GM12878 (cell line): ENCODE measurements at regions not wholly inside any gene's neighbourhood (a gene's known extent, or its start where the extent isn't known, plus 50 kb on each side); places are given as distances from the start of the nearest gene placed in this dataset.

Experiments used
- ATAC-seq: fragments of 200-7000 bp; cut with Tn5 transposase; 3 replicates; pipeline ENCODE4 v1.9.1; 2020; ENCODE audit warnings: mild to moderate bottlenecking, moderate library complexity
- BruUV-seq: library from RNA; stranded (reverse); fragments of 400-500 nt; replicated peaks from 2 replicates; lab custom pipeline; 2021; lab: Mats Ljungman, UMichigan
- CTCF ChIA-PET: fragments of 300-600 bp; sonication (Branson Sonifier 250); formaldehyde crosslinking; extraction: SDS; loops from one replicate; lab custom pipeline; 2021; ENCODE audit warnings: inconsistent platforms; lab: Yijun Ruan, JAX
- POLR2A ChIA-PET: fragments of 350-600 bp; formaldehyde crosslinking; extraction: SDS; loops from one replicate; lab custom pipeline; 2021; ENCODE audit warnings: inconsistent platforms; lab: Charles Lee
- RAD21 ChIA-PET: fragments of 300-600 bp; sonication (Branson Sonifier 250); formaldehyde crosslinking; loops from one replicate; lab custom pipeline; 2023; ENCODE audit warnings: antibody characterized with exemption; ENCODE audit not compliant: unreplicated experiment; lab: Charles Lee
- SMC1A ChIA-PET: fragments of 300-600 bp; sonication (Branson Sonifier 250); formaldehyde crosslinking; loops from one replicate; lab custom pipeline; 2023; ENCODE audit not compliant: unreplicated experiment, uncharacterized antibody; lab: Charles Lee
- DNase-seq: peaks from one replicate; pipeline ENCODE4 v3.0.0-alpha.2; 2011; ENCODE audit warnings: low read depth, low spot score
- FAIRE-seq: peaks from 3 replicates; lab custom pipeline; 2011; peaks lifted over from hg19 to GRCh38; lab: Jason Lieb, UNC
- H2AFZ ChIP-seq: 2 replicates; pipeline ENCODE4 v1.6.0; 2011; ENCODE audit warnings: low read depth, low read length, control low read depth; ENCODE audit not compliant: control insufficient read depth
- H3K27ac ChIP-seq: 2 replicates; pipeline ENCODE4 v1.5.1; 2011; ENCODE audit warnings: control low read depth; ENCODE audit not compliant: control insufficient read depth, insufficient read depth
- H3K27me3 ChIP-seq, 2 experiments: replicated peaks in 1 of 2; 2 replicates each; pipeline versions ENCODE4 v1.6.0 to v1.6.1; 2011; ENCODE audit warnings: low read length in 1 of 2; ENCODE audit not compliant: control insufficient read depth in 2 of 2, insufficient read depth in 2 of 2
- H3K36me3 ChIP-seq, 2 experiments: 2 replicates each; pipeline ENCODE4 v1.5.1; 2011; ENCODE audit warnings: low read length in 1 of 2; ENCODE audit not compliant: control insufficient read depth in 2 of 2, insufficient read depth in 2 of 2
- H3K4me1 ChIP-seq: 2 replicates; pipeline ENCODE4 v1.6.1; 2011; ENCODE audit warnings: mild to moderate bottlenecking, low read length, moderate library complexity, mixed read lengths; ENCODE audit not compliant: control insufficient read depth, insufficient read depth
- H3K4me2 ChIP-seq: 2 replicates; pipeline ENCODE4 v1.6.0; 2011; ENCODE audit warnings: control low read depth; ENCODE audit not compliant: control insufficient read depth, insufficient read depth
- H3K4me3 ChIP-seq: fragments of 200-600 bp; sonication (generic); 2 replicates; pipeline ENCODE4 v1.5.1; 2016
- H3K79me2 ChIP-seq: 2 replicates; pipeline ENCODE4 v1.6.0; 2011; ENCODE audit warnings: low read length; ENCODE audit not compliant: control insufficient read depth, insufficient read depth
- H3K9ac ChIP-seq: 2 replicates; pipeline ENCODE4 v1.8.0; 2011; ENCODE audit warnings: low read length, control low read depth, mixed read lengths; ENCODE audit not compliant: control insufficient read depth, insufficient read depth
- H3K9me3 ChIP-seq: replicated peaks from 3 replicates; pipeline ENCODE4 v1.5.1; 2011; ENCODE audit warnings: mild to moderate bottlenecking, low read length; ENCODE audit not compliant: control insufficient read depth, insufficient read depth
- H4K20me1 ChIP-seq: 2 replicates; pipeline ENCODE4 v1.6.0; 2011; ENCODE audit not compliant: control insufficient read depth, insufficient read depth
- BHLHE40 ChIP-seq, 2 experiments: fragments of 450-650 bp in 1 of 2; IDR thresholded peaks; 2 replicates each; pipeline ENCODE4 v1.6.1; 2011 to 2017; ENCODE audit warnings: low read depth in 2 of 2, borderline replicate concordance in 1 of 2, improper control_type of control experiment in 1 of 2, low read length in 1 of 2, mild to moderate bottlenecking in 1 of 2
- BMI1 ChIP-seq: fragments of 450-650 bp; IDR thresholded peaks from 2 replicates; pipeline ENCODE4 v1.6.1; 2016; ENCODE audit warnings: mild to moderate bottlenecking, moderate library complexity, borderline replicate concordance
- BRCA1 ChIP-seq: IDR thresholded peaks from 2 replicates; pipeline ENCODE4 v1.6.1; 2011; ENCODE audit warnings: low read depth, low read length, improper control_type of control experiment
- ESRRA ChIP-seq: IDR thresholded peaks from 2 replicates; pipeline ENCODE4 v1.6.1; 2012; ENCODE audit warnings: mild to moderate bottlenecking, low read length, improper control_type of control experiment
- FOXK2 ChIP-seq: fragments of 450-650 bp; IDR thresholded peaks from 2 replicates; pipeline ENCODE4 v1.6.1; 2017; ENCODE audit warnings: mild to moderate bottlenecking, moderate library complexity
- JUND ChIP-seq: IDR thresholded peaks from 2 replicates; pipeline ENCODE4 v1.6.1; 2012; ENCODE audit warnings: low read depth, mild to moderate bottlenecking, low read length, improper control_type of control experiment, moderate library complexity
- KAT2A ChIP-seq: conservative IDR thresholded peaks from 2 replicates; pipeline ENCODE4 v1.6.1; 2011; ENCODE audit warnings: low read depth, low read length; ENCODE audit not compliant: control insufficient read depth
- MTA2 ChIP-seq: fragments of 450-650 bp; IDR thresholded peaks from 2 replicates; pipeline ENCODE4 v1.6.1; 2016; ENCODE audit warnings: low read depth, mild to moderate bottlenecking, moderate library complexity
- PKNOX1 ChIP-seq: fragments of 450-650 bp; IDR thresholded peaks from 2 replicates; pipeline ENCODE4 v1.6.1; 2016; ENCODE audit warnings: mild to moderate bottlenecking
- POLR2AphosphoS5 ChIP-seq: IDR thresholded peaks from 2 replicates; pipeline ENCODE4 v1.6.1; 2011; ENCODE audit warnings: mild to moderate bottlenecking, low read length, inconsistent platforms
- PRDM15 ChIP-seq: fragments of 450-650 bp; formaldehyde crosslinking; IDR thresholded peaks from 2 replicates; pipeline ENCODE4 v1.4.0; 2020; ENCODE audit warnings: mild to moderate bottlenecking, moderate library complexity
- RUNX3 ChIP-seq: IDR thresholded peaks from 2 replicates; pipeline ENCODE4 v1.6.1; 2012; ENCODE audit warnings: low read length, inconsistent platforms
- SUPT20H ChIP-seq: IDR thresholded peaks from 2 replicates; pipeline ENCODE4 v1.6.1; 2011; ENCODE audit warnings: low read depth, mild to moderate bottlenecking, low read length, moderate library complexity, borderline replicate concordance; ENCODE audit not compliant: control insufficient read depth
- ZBED1 ChIP-seq: IDR thresholded peaks from 2 replicates; pipeline ENCODE4 v1.6.1; 2016; ENCODE audit warnings: borderline replicate concordance
- ZNF217 ChIP-seq: fragments of 450-650 bp; IDR thresholded peaks from 2 replicates; pipeline ENCODE4 v1.6.1; 2017; ENCODE audit warnings: antibody characterized with exemption, mild to moderate bottlenecking
- ZNF24 ChIP-seq: fragments of 450-650 bp; IDR thresholded peaks from 2 replicates; pipeline ENCODE4 v1.6.1; 2017; ENCODE audit warnings: antibody characterized with exemption, mild to moderate bottlenecking
- ZNF274 ChIP-seq: IDR thresholded peaks from one replicate; pipeline ENCODE4 v1.8.0; 2011; ENCODE audit not compliant: insufficient read length, insufficient read depth
- ZZZ3 ChIP-seq: IDR thresholded peaks from 2 replicates; pipeline ENCODE4 v1.6.1; 2011; ENCODE audit warnings: low read depth; ENCODE audit not compliant: control insufficient read depth, insufficient read length
- WGBS: methylation state at CpG from one replicate; pipeline ENCODE4 v1.1.6; 2016; ENCODE audit warnings: low lambda C conversion rate; ENCODE audit not compliant: insufficient replicate concordance, insufficient coverage; ENCODE audit errors: missing lambda C conversion rate; 5-methylcytosine and 5-hydroxymethylcytosine counted together
- in situ Hi-C: fragments of 300-500 bp; cut with MboI; formaldehyde crosslinking; loops from 9 replicates; pipeline ENCODE4 v1.14.3; 2018; ENCODE audit warnings: mixed read lengths
- intact Hi-C: fragments of 100-400 bp; cut with micrococcal nuclease; formaldehyde crosslinking; loops from one replicate; pipeline ENCODE4 v1.14.2; 2022; ENCODE audit not compliant: unreplicated experiment

GRCh38 chr3:194749631-194750490 lies 64.2 kb downstream of the FAM43A start (continued):
- no peak for TF ChIP-seq PRDM15 (CRISPR knock-in tag)

- no peak overlapping the region for H3K9ac ChIP-seq
- no peak overlapping the region for H3K4me2 ChIP-seq
- in situ Hi-C loops: no loop called here
- DNase-seq (no peak), FAIRE-seq (no peak), ATAC-seq (no peak)
- ChIA-PET SMC1A (no interaction called here), CTCF (no interaction called here), RAD21 (no interaction called here), POLR2A (no interaction called here)
- no TSS peak for BruUV-seq
- 60% methylated on average over 5 of the region's 5 CpGs for WGBS
- H3K79me2 ChIP-seq: no peaks in the 10 kb centered on the region
- H3K27me3 ChIP-seq: peaks cover 0 to 2% of the 10 kb centered on the region in 2 experiments; a peak in 2 of 4 replicates
- H3K4me1 ChIP-seq: no peaks in the 10 kb centered on the region
- intact Hi-C loops: no loop called here
- H3K9me3 ChIP-seq: no peaks in the 10 kb centered on the region
- H3K4me3 ChIP-seq: no peak overlapping the region
- no peaks in the 10 kb centered on the region for H4K20me1 ChIP-seq
- H3K36me3 ChIP-seq: no peaks in the 10 kb centered on the region
- no peak overlapping the region for H2AFZ ChIP-seq
- H3K27ac ChIP-seq: no peak overlapping the region
- TF ChIP-seq PKNOX1: no peak
- TF ChIP-seq KAT2A: no peak
- no peak for TF ChIP-seq SUPT20H
- TF ChIP-seq ZNF217: no peak
- no peak for TF ChIP-seq JUND
- TF ChIP-seq ZBED1: no peak
- TF ChIP-seq ZNF24: no peak
- TF ChIP-seq BMI1: no peak
- TF ChIP-seq POLR2AphosphoS5: no peak
- no peak for TF ChIP-seq BHLHE40 (IDR thresholded peaks at IDR 0.05; ENCODE audit: borderline replicate concordance in 1 of 2, low read depth in 2 of 2, low read length in 1 of 2)
- TF ChIP-seq ESRRA: no peak
- TF ChIP-seq MTA2: no peak
- TF ChIP-seq RUNX3: no peak
- TF ChIP-seq FOXK2: no peak
- no peak for TF ChIP-seq ZNF274
- TF ChIP-seq ZZZ3: no peak
- no peak for TF ChIP-seq BRCA1
Measured at GRCh38 chr3:194750491-194750828, 64.8 kb downstream of the FAM43A start.
